ENCODE measurements at regions not wholly inside any gene's neighbourhood (a gene's known extent, or its start where the extent isn't known, plus 50 kb on each side); places are given as distances from the start of the nearest gene placed in this dataset.

GRCh38 chr6:166842607-166843006 is 113.7 kb downstream of the RNASET2 start:
- 88% methylated on average over 7 of the region's 10 CpGs for WGBS (ENCODE audit: insufficient coverage)
- no peaks in the 10 kb centered on the region for H3K36me3 ChIP-seq (ENCODE audit: control insufficient read depth, insufficient read depth, low read length)
- peaks cover 3% of the 10 kb centered on the region for H3K27me3 ChIP-seq (ENCODE audit: control insufficient read depth, insufficient read depth, low read length)
- DNase-seq: no peak
- H3K27ac ChIP-seq (ENCODE audit: low read length): no peak overlapping the region
- peaks cover 2% of the 10 kb centered on the region for H3K9me3 ChIP-seq (replicated peaks; ENCODE audit: control insufficient read depth, low read depth, low read length)
- H3K4me3 ChIP-seq (ENCODE audit: low read length): no peak overlapping the region
- no peaks in the 10 kb centered on the region for H3K4me1 ChIP-seq (ENCODE audit: control insufficient read depth, insufficient read depth, low read length)

GRCh38 chr6:166841216-166841615 is 115.1 kb downstream of the RNASET2 start:
- H3K36me3 ChIP-seq (ENCODE audit: control insufficient read depth, insufficient read depth, low read length): no peaks in the 10 kb centered on the region
- no peak overlapping the region for H3K27ac ChIP-seq (ENCODE audit: low read length)

GRCh38 chr6:166839569-166839968 is 116.8 kb downstream of the RNASET2 start:
- no peaks in the 10 kb centered on the region for H3K9me3 ChIP-seq (replicated peaks; ENCODE audit: control insufficient read depth, low read depth, low read length)

More at GRCh38 chr6:166841216-166841615, 115.1 kb downstream of the RNASET2 start:
- Histone ChIP-seq H3K9me3 (replicated peaks; ENCODE audit: control insufficient read depth, low read depth, low read length) (no peaks in the 10 kb centered on the region), H3K4me3 (ENCODE audit: low read length) (no peak overlapping the region), H3K27me3 (ENCODE audit: control insufficient read depth, insufficient read depth, low read length) (peaks cover 3% of the 10 kb centered on the region), H3K4me1 (ENCODE audit: control insufficient read depth, insufficient read depth, low read length) (no peaks in the 10 kb centered on the region)
- DNase-seq: no peak
- 89% methylated on average over 5 of the region's 7 CpGs for whole genome bisulfite sequencing (ENCODE audit: insufficient coverage)

GRCh38 chr6:166838987-166839386 is 117.4 kb downstream of the RNASET2 start:
- DNase-seq: no peak
- Histone ChIP-seq H3K4me3 (ENCODE audit: low read length) (no peak overlapping the region), H3K27me3 (ENCODE audit: control insufficient read depth, insufficient read depth, low read length) (peaks cover 3% of the 10 kb centered on the region), H3K4me1 (ENCODE audit: control insufficient read depth, insufficient read depth, low read length) (no peaks in the 10 kb centered on the region), H3K36me3 (ENCODE audit: control insufficient read depth, insufficient read depth, low read length) (no peaks in the 10 kb centered on the region), H3K9me3 (replicated peaks; ENCODE audit: control insufficient read depth, low read depth, low read length) (no peaks in the 10 kb centered on the region), H3K27ac (ENCODE audit: low read length) (no peak overlapping the region)
- 64% methylated on average over 2 of the region's 10 CpGs for WGBS (ENCODE audit: insufficient coverage)

More at GRCh38 chr6:166839569-166839968, 116.8 kb downstream of the RNASET2 start:
- DNase-seq: peak; percentile 41
- H3K36me3 ChIP-seq (ENCODE audit: control insufficient read depth, insufficient read depth, low read length): no peaks in the 10 kb centered on the region
- no CpG with 5 or more reads among the region's 3 CpGs for WGBS (ENCODE audit: insufficient coverage)
- H3K4me3 ChIP-seq (ENCODE audit: low read length): no peak overlapping the region
- no peaks in the 10 kb centered on the region for H3K4me1 ChIP-seq (ENCODE audit: control insufficient read depth, insufficient read depth, low read length)
- no peak overlapping the region for H3K27ac ChIP-seq (ENCODE audit: low read length)
- H3K27me3 ChIP-seq (ENCODE audit: control insufficient read depth, insufficient read depth, low read length): peaks cover 3% of the 10 kb centered on the region

- 83% methylated on average over 26 of the region's 33 CpGs for WGBS (ENCODE audit: insufficient coverage)
- Histone ChIP-seq H3K4me3 (ENCODE audit: low read length) (no peak overlapping the region), H3K27me3 (ENCODE audit: control insufficient read depth, insufficient read depth, low read length) (no peaks in the 10 kb centered on the region), H3K36me3 (ENCODE audit: control insufficient read depth, insufficient read depth, low read length) (no peaks in the 10 kb centered on the region), H3K9me3 (replicated peaks; ENCODE audit: control insufficient read depth, low read depth, low read length) (no peaks in the 10 kb centered on the region), H3K27ac (ENCODE audit: low read length) (no peak overlapping the region), H3K4me1 (ENCODE audit: control insufficient read depth, insufficient read depth, low read length) (no peaks in the 10 kb centered on the region)
- DNase-seq: no peak
Measured at GRCh38 chr6:166836785-166837718, 119.3 kb downstream of the RNASET2 start.

GRCh38 chr6:166834049-166834448 is 122.3 kb downstream of the RNASET2 start:
- no peaks in the 10 kb centered on the region for H3K27me3 ChIP-seq (ENCODE audit: control insufficient read depth, insufficient read depth, low read length)
- H3K9me3 ChIP-seq (replicated peaks; ENCODE audit: control insufficient read depth, low read depth, low read length): no peaks in the 10 kb centered on the region
- no peaks in the 10 kb centered on the region for H3K36me3 ChIP-seq (ENCODE audit: control insufficient read depth, insufficient read depth, low read length)
- no peaks in the 10 kb centered on the region for H3K4me1 ChIP-seq (ENCODE audit: control insufficient read depth, insufficient read depth, low read length)
- H3K27ac ChIP-seq (ENCODE audit: low read length): no peak overlapping the region
- DNase-seq: no peak
- WGBS (ENCODE audit: insufficient coverage): 92% methylated on average over 2 of the region's 4 CpGs
- H3K4me3 ChIP-seq (ENCODE audit: low read length): no peak overlapping the region

- H3K4me1 ChIP-seq (ENCODE audit: control insufficient read depth, insufficient read depth, low read length): no peaks in the 10 kb centered on the region
- no peak for DNase-seq
- WGBS (ENCODE audit: insufficient coverage): 88% methylated on average over 8 of the region's 10 CpGs
- H3K27ac ChIP-seq (ENCODE audit: low read length): no peak overlapping the region
- H3K27me3 ChIP-seq (ENCODE audit: control insufficient read depth, insufficient read depth, low read length): peaks cover 2% of the 10 kb centered on the region
- H3K36me3 ChIP-seq (ENCODE audit: control insufficient read depth, insufficient read depth, low read length): no peaks in the 10 kb centered on the region
- no peaks in the 10 kb centered on the region for H3K9me3 ChIP-seq (replicated peaks; ENCODE audit: control insufficient read depth, low read depth, low read length)
- no peak overlapping the region for H3K4me3 ChIP-seq (ENCODE audit: low read length)
Measured at GRCh38 chr6:166830891-166831363, 125.4 kb downstream of the RNASET2 start.

GRCh38 chr6:166830185-166830890 is 126.0 kb downstream of the RNASET2 start:
- 85% methylated on average over 3 of the region's 8 CpGs for WGBS (ENCODE audit: insufficient coverage)
- H3K27me3 ChIP-seq (ENCODE audit: control insufficient read depth, insufficient read depth, low read length): peaks cover 2% of the 10 kb centered on the region
- no peak overlapping the region for H3K4me3 ChIP-seq (ENCODE audit: low read length)
- DNase-seq: peak; percentile 27
- no peaks in the 10 kb centered on the region for H3K4me1 ChIP-seq (ENCODE audit: control insufficient read depth, insufficient read depth, low read length)
- no peaks in the 10 kb centered on the region for H3K36me3 ChIP-seq (ENCODE audit: control insufficient read depth, insufficient read depth, low read length)
- no peak overlapping the region for H3K27ac ChIP-seq (ENCODE audit: low read length)
- no peaks in the 10 kb centered on the region for H3K9me3 ChIP-seq (replicated peaks; ENCODE audit: control insufficient read depth, low read depth, low read length)

GRCh38 chr6:166826264-166826663 is 130.1 kb downstream of the RNASET2 start:
- H3K9me3 ChIP-seq (replicated peaks; ENCODE audit: control insufficient read depth, low read depth, low read length): no peaks in the 10 kb centered on the region
- no CpG with 5 or more reads among the region's 6 CpGs for whole genome bisulfite sequencing (ENCODE audit: insufficient coverage)
- H3K4me3 ChIP-seq (ENCODE audit: low read length): no peak overlapping the region
- H3K36me3 ChIP-seq (ENCODE audit: control insufficient read depth, insufficient read depth, low read length): no peaks in the 10 kb centered on the region
- peaks cover 4% of the 10 kb centered on the region for H3K27me3 ChIP-seq (ENCODE audit: control insufficient read depth, insufficient read depth, low read length)
- DNase-seq: no peak
- no peak overlapping the region for H3K27ac ChIP-seq (ENCODE audit: low read length)
- peaks cover 4% of the 10 kb centered on the region for H3K4me1 ChIP-seq (ENCODE audit: control insufficient read depth, insufficient read depth, low read length)

- Histone ChIP-seq H3K27me3 (ENCODE audit: control insufficient read depth, insufficient read depth, low read length) (peaks cover 4% of the 10 kb centered on the region), H3K36me3 (ENCODE audit: control insufficient read depth, insufficient read depth, low read length) (no peaks in the 10 kb centered on the region), H3K27ac (ENCODE audit: low read length) (no peak overlapping the region), H3K9me3 (replicated peaks; ENCODE audit: control insufficient read depth, low read depth, low read length) (no peaks in the 10 kb centered on the region), H3K4me1 (ENCODE audit: control insufficient read depth, insufficient read depth, low read length) (peaks cover 4% of the 10 kb centered on the region), H3K4me3 (ENCODE audit: low read length) (no peak overlapping the region)
- DNase-seq: no peak
- no CpG with 5 or more reads among the region's 6 CpGs for WGBS (ENCODE audit: insufficient coverage)
Measured at GRCh38 chr6:166825553-166826145, 130.7 kb downstream of the RNASET2 start.

Measured in muscle of leg (tissue), 3 donors.